Myocyte (in vitro differentiated cells): ENCODE measurements at regions not wholly inside any gene's neighbourhood (a gene's known extent, or its start where the extent isn't known, plus 50 kb on each side); places are given as distances from the start of the nearest gene placed in this dataset.

Source experiments
- DNase-seq: peaks from one replicate; pipeline ENCODE4 v3.0.0-alpha.2; 2012; ENCODE audit warnings: low read depth

- DNase-seq = no peak
Observed at GRCh38 chr22:48535868-48536540, 1291.7 kb downstream of the BRD1 start.

- DNase-seq = no peak
Observed at GRCh38 chr22:48534395-48534958, 1293.2 kb downstream of the BRD1 start.

GRCh38 chr22:48532986-48533385 lies 1294.7 kb downstream of the BRD1 start:
- DNase-seq = no peak

- DNase-seq = no peak
Observed at GRCh38 chr22:48531761-48532435, 1295.8 kb downstream of the BRD1 start.

- DNase-seq = no peak
Observed at GRCh38 chr22:48531108-48531507, 1296.6 kb downstream of the BRD1 start.

GRCh38 chr22:48530666-48531065 lies 1297.0 kb downstream of the BRD1 start:
- no peak for DNase-seq

- no peak for DNase-seq
Observed at GRCh38 chr22:48528221-48528915, 1299.3 kb downstream of the BRD1 start.

- no peak for DNase-seq
Observed at GRCh38 chr22:48523761-48524160, 1303.9 kb downstream of the BRD1 start.

- DNase-seq = no peak
Observed at GRCh38 chr22:48523091-48523490, 1304.6 kb downstream of the BRD1 start.

GRCh38 chr22:48522271-48522670 lies 1305.4 kb downstream of the BRD1 start:
- DNase-seq = no peak

- DNase-seq = no peak
Observed at GRCh38 chr22:48520884-48521588, 1306.6 kb downstream of the BRD1 start.

GRCh38 chr22:48520207-48520606 lies 1307.5 kb downstream of the BRD1 start:
- no peak for DNase-seq

- no peak for DNase-seq
Observed at GRCh38 chr22:48517039-48518030, 1310.3 kb downstream of the BRD1 start.

- no peak for DNase-seq
Observed at GRCh38 chr22:48516571-48516970, 1311.1 kb downstream of the BRD1 start.

GRCh38 chr22:48515571-48516200 lies 1312.0 kb downstream of the BRD1 start:
- DNase-seq = no peak

- no peak for DNase-seq
Observed at GRCh38 chr22:48513929-48514328, 1313.7 kb downstream of the BRD1 start.

GRCh38 chr22:48513446-48513845 lies 1314.2 kb downstream of the BRD1 start:
- DNase-seq = no peak

- no peak for DNase-seq
Observed at GRCh38 chr22:48511781-48512327, 1315.8 kb downstream of the BRD1 start.

- no peak for DNase-seq
Observed at GRCh38 chr22:48511211-48511610, 1316.5 kb downstream of the BRD1 start.
